Uterus (tissue), 3 donors: ENCODE measurements at regions not wholly inside any gene's neighbourhood (a gene's known extent, or its start where the extent isn't known, plus 50 kb on each side); places are given as distances from the start of the nearest gene placed in this dataset.

Experiments used
- DNase-seq, 2 donors: peaks; one replicate each; pipeline ENCODE4 v3.0.0-alpha.2; 2019 to 2020
- H3K27ac ChIP-seq, 2 donors: fragments of 200-600 bp; sonication (generic); 1 replicate in 1 of 2; 2 replicates in 1 of 2; pipeline ENCODE4 v1.5.1; 2016 to 2018
- H3K27me3 ChIP-seq, 2 donors: fragments of 200-600 bp; sonication (generic); one replicate each; pipeline ENCODE4 v1.5.1; 2018 to 2019; ENCODE audit warnings: control low read depth in 1 of 2
- H3K36me3 ChIP-seq, 2 donors: fragments of 200-600 bp; sonication (generic); one replicate each; pipeline ENCODE4 v1.5.1; 2019; ENCODE audit warnings: control low read depth in 1 of 2
- H3K4me1 ChIP-seq, 2 donors: fragments of 200-600 bp; sonication (generic); one replicate each; pipeline ENCODE4 v1.5.1; 2018 to 2019; ENCODE audit warnings: control low read depth in 1 of 2
- H3K4me3 ChIP-seq, 2 donors: fragments of 200-600 bp; sonication (generic); 1 replicate in 1 of 2; 2 replicates in 1 of 2; pipeline ENCODE4 v1.5.1; 2018 to 2019; ENCODE audit warnings: mild to moderate bottlenecking in 1 of 2
- H3K9me3 ChIP-seq, 2 donors: fragments of 200-600 bp; sonication (generic); one replicate each; pipeline ENCODE4 v1.5.1; 2019; ENCODE audit warnings: control low read depth in 1 of 2
- POLR2A ChIP-seq, 2 donors: fragments of 450-650 bp; IDR thresholded peaks; one replicate each; pipeline ENCODE4 v1.6.1; 2016; ENCODE audit warnings: antibody characterized with exemption in 2 of 2, mild to moderate bottlenecking in 1 of 2, moderate library complexity in 1 of 2
- intact Hi-C: fragments of 100-400 bp; cut with DNase I; formaldehyde crosslinking; loops from one replicate; pipeline ENCODE4 v1.15.1; 2023; ENCODE audit warnings: low total_unique reads
- TF ChIP-seq, protein P1 (sequence below), 4 experiments: fragments of 200-600 bp in 2 of 4; fragments of 450-650 bp in 2 of 4; sonication (generic) in 2 of 4; IDR thresholded peaks; one replicate each; pipeline ENCODE4 v1.5.1; 2016 to 2019; ENCODE audit warnings: antibody characterized with exemption in 4 of 4, mild to moderate bottlenecking in 2 of 4, moderate library complexity in 1 of 4
- donor health status: DM: yes; HTN: yes; CAD: no.

DNA sequence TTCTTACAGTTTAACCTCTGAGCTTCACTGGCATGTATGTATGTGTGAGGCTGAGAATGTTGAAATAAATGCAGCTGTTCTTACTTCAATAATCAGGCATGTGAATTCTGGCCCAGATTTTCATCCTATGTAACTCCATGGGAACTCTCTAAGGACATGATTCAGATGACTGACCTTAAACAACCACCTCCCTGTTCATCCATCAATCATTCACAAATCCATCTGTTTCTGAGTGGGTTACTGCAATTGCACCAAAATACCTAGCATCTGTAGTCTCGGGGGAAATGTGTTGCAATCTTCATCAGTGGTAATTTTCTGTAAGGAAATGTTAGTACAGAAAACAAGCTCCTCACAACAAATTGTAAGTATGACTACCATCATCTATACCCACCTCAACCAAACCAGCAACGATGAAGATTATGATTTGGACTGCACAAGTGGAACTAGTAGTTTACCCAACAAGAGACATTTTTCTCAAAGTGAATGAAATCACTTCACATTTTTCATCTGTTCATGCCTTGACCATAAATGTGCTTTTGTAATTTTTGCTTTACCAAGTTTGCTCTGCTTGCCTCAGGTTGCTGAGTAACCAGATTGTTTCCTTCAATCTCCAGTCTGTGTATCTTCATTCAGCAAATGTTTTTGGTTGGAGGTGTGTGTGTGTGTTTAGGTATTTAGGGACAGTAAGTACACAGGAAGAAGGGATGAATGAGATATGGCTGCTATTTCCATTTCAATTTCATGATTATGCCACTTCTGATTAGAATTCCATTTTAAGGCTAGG, 65.7 kb upstream of the FZD8 start:
- TF ChIP-seq POLR2A (IDR thresholded peaks at IDR 0.05) = no peak
- TF ChIP-seq, protein P1, sequence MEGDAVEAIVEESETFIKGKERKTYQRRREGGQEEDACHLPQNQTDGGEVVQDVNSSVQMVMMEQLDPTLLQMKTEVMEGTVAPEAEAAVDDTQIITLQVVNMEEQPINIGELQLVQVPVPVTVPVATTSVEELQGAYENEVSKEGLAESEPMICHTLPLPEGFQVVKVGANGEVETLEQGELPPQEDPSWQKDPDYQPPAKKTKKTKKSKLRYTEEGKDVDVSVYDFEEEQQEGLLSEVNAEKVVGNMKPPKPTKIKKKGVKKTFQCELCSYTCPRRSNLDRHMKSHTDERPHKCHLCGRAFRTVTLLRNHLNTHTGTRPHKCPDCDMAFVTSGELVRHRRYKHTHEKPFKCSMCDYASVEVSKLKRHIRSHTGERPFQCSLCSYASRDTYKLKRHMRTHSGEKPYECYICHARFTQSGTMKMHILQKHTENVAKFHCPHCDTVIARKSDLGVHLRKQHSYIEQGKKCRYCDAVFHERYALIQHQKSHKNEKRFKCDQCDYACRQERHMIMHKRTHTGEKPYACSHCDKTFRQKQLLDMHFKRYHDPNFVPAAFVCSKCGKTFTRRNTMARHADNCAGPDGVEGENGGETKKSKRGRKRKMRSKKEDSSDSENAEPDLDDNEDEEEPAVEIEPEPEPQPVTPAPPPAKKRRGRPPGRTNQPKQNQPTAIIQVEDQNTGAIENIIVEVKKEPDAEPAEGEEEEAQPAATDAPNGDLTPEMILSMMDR (IDR thresholded peaks at IDR 0.05) = no peak
- intact Hi-C loops = no loop called here

DNA sequence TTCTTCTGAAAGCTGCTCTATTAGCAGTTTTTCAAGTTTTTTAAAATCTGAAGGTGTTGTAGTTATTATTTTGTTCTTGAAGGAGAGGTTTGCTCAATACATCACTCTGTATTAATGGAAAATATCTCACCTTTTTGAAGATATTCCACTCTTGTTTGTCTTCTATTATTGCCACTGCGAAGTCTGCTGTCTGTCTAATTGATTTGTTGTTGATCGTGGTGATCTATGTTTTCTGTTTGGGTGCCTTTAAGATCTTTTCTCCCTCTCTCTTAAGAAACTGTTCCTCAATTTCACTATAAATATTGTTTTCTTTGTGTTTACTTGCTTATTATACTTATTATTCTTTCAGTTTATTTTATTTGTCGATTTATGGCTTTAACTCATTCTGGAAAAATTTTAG, 64.9 kb upstream of the FZD8 start:
- H3K27ac ChIP-seq = no peak overlapping the region
- intact Hi-C loops = no loop called here
- no peak for TF ChIP-seq POLR2A (IDR thresholded peaks at IDR 0.05)
- TF ChIP-seq, protein P1 (IDR thresholded peaks at IDR 0.05) = no peak
- H3K4me3 ChIP-seq = no peak overlapping the region
- H3K4me1 ChIP-seq = no peaks in the 10 kb centered on the region
- DNase-seq = no peak
- H3K27me3 ChIP-seq = no peaks in the 10 kb centered on the region
- no peaks in the 10 kb centered on the region for H3K36me3 ChIP-seq
- no peaks in the 10 kb centered on the region for H3K9me3 ChIP-seq

More for the DNA sequence above, 65.7 kb upstream of the FZD8 start:
- H3K27me3 ChIP-seq = no peaks in the 10 kb centered on the region
- H3K4me3 ChIP-seq = no peak overlapping the region
- no peak for DNase-seq
- H3K4me1 ChIP-seq = no peaks in the 10 kb centered on the region
- no peak overlapping the region for H3K27ac ChIP-seq
- H3K36me3 ChIP-seq = no peaks in the 10 kb centered on the region
- no peaks in the 10 kb centered on the region for H3K9me3 ChIP-seq

DNA sequence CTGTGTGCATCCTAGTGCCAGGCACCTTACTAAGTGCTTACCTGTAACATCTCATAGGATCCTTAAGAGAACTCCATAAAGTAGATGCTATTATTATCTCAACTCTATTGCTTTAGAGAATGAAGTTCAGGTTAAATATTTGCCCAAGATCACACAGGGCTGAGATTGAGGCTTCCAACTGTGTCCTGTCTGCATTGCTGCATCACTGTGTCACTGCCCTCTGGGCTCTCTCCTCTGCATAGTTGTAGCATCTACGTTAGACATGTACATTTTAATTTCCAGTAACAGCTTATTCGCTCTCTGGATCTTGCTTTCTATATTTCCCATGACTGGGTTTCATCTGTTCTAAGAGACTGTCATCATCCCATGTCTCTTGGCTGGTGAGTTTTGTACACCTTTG, 63.6 kb upstream of the FZD8 start:
- no peaks in the 10 kb centered on the region for H3K27me3 ChIP-seq
- H3K27ac ChIP-seq = no peak overlapping the region
- H3K9me3 ChIP-seq = no peaks in the 10 kb centered on the region
- DNase-seq = no peak
- intact Hi-C loops = no loop called here
- H3K4me3 ChIP-seq = no peak overlapping the region
- no peaks in the 10 kb centered on the region for H3K36me3 ChIP-seq
- no peaks in the 10 kb centered on the region for H3K4me1 ChIP-seq
- no peak for TF ChIP-seq POLR2A (IDR thresholded peaks at IDR 0.05)
- TF ChIP-seq, protein P1 (IDR thresholded peaks at IDR 0.05) = no peak

DNA sequence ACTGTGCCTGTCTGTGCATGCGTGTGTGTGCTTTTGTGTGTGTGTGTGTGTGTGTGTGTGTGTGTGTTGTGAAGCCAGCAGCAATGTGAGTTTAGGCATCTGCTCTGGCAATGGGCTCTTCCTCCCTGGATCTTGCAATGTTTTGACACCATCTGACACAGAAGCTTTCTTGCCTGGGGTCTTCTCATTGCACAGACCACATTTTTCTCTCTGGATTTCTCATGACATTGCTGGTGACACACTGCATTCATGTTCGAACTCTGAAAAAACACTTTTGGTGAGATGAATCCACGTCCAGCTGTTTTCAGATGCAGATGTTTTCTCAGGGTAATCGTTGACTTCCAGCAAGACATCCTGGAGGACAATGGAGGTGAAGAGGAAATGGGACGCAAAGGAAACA, 63.0 kb upstream of the FZD8 start:
- Histone ChIP-seq H3K9me3 (no peaks in the 10 kb centered on the region), H3K27me3 (no peaks in the 10 kb centered on the region), H3K4me1 (no peaks in the 10 kb centered on the region), H3K4me3 (no peak overlapping the region), H3K36me3 (no peaks in the 10 kb centered on the region), H3K27ac (no peak overlapping the region)
- DNase-seq = no peak
- intact Hi-C loops = no loop called here
- no peak for TF ChIP-seq POLR2A (IDR thresholded peaks at IDR 0.05)
- TF ChIP-seq, protein P1 (IDR thresholded peaks at IDR 0.05) = no peak

DNA sequence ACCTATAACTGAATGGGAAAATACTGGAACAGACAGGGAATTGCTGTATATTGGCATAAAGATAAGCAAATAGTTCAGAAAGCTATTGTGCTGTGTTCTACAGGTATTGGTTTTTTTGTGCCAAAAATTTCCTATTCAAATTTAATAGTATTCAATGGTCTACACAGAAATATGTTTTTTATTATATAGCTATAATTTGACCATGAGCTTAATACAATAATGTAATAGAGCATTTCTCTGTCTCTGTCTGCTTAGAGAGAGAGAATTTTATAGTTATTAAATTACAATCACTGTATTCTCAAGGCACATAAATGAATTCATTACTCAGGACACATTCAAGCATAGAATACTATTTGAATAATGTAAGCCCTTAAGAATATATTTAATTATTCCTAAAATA, 62.3 kb upstream of the FZD8 start:
- Histone ChIP-seq H3K36me3 (no peaks in the 10 kb centered on the region), H3K4me3 (no peak overlapping the region), H3K27ac (no peak overlapping the region), H3K4me1 (no peaks in the 10 kb centered on the region), H3K9me3 (no peaks in the 10 kb centered on the region), H3K27me3 (no peaks in the 10 kb centered on the region)
- DNase-seq = no peak
- TF ChIP-seq POLR2A (IDR thresholded peaks at IDR 0.05) = no peak
- TF ChIP-seq, protein P1 (IDR thresholded peaks at IDR 0.05) = no peak
- intact Hi-C loops = no loop called here
